ENCODE measurements at regions not wholly inside any gene's neighbourhood (a gene's known extent, or its start where the extent isn't known, plus 50 kb on each side); places are given as distances from the start of the nearest gene placed in this dataset.

DNA sequence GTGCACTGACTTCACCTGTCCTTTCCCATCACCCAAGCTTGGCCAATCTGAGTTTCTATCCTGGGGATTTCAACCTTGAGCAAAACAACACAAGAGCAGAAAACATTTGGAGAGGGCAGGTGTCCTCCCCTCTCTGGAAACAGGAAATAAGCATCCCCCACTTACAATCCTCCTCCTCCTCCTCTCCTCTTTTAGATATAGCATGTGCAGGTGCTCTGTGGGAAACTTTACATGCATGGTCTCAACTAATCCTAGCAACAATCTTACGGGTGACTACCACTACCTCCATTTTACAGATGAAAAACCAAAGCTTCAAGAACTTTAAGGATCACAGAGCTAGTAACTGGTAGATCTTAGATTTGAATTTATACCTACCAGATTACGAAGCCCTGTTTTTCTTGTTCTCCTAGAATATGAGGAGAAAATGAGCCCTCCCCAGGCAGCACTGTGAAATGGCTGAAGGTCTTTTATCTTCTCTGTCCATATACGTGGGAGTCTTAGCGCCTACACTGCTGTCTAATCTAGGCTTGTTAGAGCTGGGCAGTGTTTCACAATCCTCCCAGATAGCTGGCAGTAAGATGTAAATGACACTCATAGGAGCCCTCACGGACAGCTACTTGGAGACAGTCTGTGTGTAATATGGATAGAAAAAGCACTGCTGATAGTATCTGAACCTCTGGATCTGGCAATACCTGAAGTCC lies 301.2 kb upstream of the PROK2 start:
- Histone ChIP-seq H3K4me3 (ENCODE audit: low read depth, low read length) (no peak overlapping the region), H3K36me3 (ENCODE audit: control insufficient read depth, insufficient read depth, low read length) (no peaks in the 10 kb centered on the region), H3K27me3 (ENCODE audit: control insufficient read depth, insufficient read depth, low read length) (peaks cover 5% of the 10 kb centered on the region)
- TF ChIP-seq, protein P1, sequence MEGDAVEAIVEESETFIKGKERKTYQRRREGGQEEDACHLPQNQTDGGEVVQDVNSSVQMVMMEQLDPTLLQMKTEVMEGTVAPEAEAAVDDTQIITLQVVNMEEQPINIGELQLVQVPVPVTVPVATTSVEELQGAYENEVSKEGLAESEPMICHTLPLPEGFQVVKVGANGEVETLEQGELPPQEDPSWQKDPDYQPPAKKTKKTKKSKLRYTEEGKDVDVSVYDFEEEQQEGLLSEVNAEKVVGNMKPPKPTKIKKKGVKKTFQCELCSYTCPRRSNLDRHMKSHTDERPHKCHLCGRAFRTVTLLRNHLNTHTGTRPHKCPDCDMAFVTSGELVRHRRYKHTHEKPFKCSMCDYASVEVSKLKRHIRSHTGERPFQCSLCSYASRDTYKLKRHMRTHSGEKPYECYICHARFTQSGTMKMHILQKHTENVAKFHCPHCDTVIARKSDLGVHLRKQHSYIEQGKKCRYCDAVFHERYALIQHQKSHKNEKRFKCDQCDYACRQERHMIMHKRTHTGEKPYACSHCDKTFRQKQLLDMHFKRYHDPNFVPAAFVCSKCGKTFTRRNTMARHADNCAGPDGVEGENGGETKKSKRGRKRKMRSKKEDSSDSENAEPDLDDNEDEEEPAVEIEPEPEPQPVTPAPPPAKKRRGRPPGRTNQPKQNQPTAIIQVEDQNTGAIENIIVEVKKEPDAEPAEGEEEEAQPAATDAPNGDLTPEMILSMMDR (IDR thresholded peaks at IDR 0.05; ENCODE audit: insufficient read depth, low read length, poor library complexity, severe bottlenecking) = no peak
- no peak for DNase-seq (ENCODE audit: low read depth)

DNA sequence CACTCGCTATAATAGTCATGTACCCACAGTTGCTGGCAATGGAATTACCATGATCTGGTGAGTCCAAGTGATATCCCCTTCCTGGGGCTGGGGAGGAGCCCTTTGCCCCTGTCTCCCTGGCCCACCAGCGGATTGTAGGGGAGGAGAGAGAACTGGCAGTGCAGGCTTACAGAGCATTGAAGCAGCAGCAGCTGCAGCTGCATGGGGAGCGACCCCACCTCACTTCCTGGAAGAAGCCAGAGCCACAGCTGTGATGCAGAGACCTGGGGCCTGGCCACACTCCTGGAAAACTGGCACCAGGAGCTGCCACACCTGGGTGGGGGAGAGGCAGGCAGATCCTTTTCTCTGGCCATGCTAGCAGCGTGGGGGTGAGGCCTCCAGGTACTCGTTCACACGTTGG lies 300.1 kb upstream of the PROK2 start:
- no peak for DNase-seq (ENCODE audit: low read depth)
- TF ChIP-seq, protein P1 (IDR thresholded peaks at IDR 0.05; ENCODE audit: insufficient read depth, low read length, poor library complexity, severe bottlenecking) = no peak
- Histone ChIP-seq H3K4me3 (ENCODE audit: low read depth, low read length) (no peak overlapping the region), H3K36me3 (ENCODE audit: control insufficient read depth, insufficient read depth, low read length) (no peaks in the 10 kb centered on the region), H3K27me3 (ENCODE audit: control insufficient read depth, insufficient read depth, low read length) (no peaks in the 10 kb centered on the region)

DNA sequence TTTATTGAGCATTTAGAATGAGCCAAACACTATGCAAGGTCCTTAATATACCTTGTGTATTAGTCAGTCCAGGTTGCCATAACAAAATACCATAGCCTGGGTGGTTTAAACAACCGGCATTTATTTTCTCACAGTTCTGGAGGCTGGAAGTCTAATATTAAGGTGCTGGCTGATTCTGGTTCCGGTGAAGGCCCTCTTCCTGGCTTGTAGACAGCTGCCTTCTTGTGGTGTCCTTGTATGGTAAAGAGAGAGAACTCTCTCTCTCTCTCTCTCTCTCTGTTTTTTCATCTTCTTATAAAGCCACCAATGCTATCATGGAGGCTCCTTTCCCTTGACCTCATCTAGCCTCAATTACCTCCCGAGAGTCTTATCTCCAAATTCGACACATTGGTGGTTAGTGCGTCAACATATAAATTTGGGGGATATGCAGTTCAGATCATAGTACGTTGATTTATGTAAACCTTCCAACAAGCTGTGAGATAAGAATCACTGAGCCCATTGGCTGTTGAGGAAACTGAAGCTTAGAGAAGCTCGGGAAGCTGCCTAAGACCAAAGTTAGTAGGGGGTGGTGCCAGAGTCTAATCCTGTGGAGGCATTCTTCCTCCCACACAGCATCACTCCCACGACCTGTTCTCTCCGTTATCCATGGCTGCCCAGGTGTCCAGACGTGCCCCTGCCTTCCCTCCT lies 298.0 kb upstream of the PROK2 start:
- TF ChIP-seq, protein P1 (IDR thresholded peaks at IDR 0.05; ENCODE audit: insufficient read depth, low read length, poor library complexity, severe bottlenecking) = no peak
- Histone ChIP-seq H3K36me3 (ENCODE audit: control insufficient read depth, insufficient read depth, low read length) (no peaks in the 10 kb centered on the region), H3K4me3 (ENCODE audit: low read depth, low read length) (no peak overlapping the region), H3K27me3 (ENCODE audit: control insufficient read depth, insufficient read depth, low read length) (no peaks in the 10 kb centered on the region)
- DNase-seq (ENCODE audit: low read depth) = no peak

DNA sequence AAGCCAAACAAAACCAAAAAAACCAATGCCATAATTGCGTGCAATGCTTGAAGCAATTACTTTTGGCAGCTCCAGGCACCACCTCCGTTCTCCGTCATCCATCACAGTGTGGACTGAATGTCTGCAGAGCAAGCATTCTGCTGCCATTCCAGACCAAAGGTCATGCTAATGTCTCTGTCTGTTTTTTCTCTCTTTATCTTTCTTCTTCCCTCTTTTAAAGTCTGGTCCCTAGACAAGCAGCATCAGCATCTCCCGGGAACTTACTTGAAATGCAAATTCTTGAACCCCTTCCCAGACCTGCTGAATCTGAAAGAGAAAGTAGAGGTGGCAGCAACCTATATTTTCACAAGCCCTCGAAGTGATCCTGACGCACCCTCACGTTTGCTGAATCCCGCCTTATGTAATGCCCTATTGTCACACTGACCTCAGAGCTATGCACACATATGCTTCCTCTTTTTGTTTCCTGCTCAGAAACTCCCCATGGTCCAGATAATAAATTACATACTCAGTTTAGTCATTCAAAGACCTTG lies 297.3 kb upstream of the PROK2 start:
- no peaks in the 10 kb centered on the region for H3K27me3 ChIP-seq (ENCODE audit: control insufficient read depth, insufficient read depth, low read length)
- no peaks in the 10 kb centered on the region for H3K36me3 ChIP-seq (ENCODE audit: control insufficient read depth, insufficient read depth, low read length)
- H3K4me3 ChIP-seq (ENCODE audit: low read depth, low read length) = no peak overlapping the region
- no peak for DNase-seq (ENCODE audit: low read depth)
- TF ChIP-seq, protein P1 (IDR thresholded peaks at IDR 0.05; ENCODE audit: insufficient read depth, low read length, poor library complexity, severe bottlenecking) = no peak

DNA sequence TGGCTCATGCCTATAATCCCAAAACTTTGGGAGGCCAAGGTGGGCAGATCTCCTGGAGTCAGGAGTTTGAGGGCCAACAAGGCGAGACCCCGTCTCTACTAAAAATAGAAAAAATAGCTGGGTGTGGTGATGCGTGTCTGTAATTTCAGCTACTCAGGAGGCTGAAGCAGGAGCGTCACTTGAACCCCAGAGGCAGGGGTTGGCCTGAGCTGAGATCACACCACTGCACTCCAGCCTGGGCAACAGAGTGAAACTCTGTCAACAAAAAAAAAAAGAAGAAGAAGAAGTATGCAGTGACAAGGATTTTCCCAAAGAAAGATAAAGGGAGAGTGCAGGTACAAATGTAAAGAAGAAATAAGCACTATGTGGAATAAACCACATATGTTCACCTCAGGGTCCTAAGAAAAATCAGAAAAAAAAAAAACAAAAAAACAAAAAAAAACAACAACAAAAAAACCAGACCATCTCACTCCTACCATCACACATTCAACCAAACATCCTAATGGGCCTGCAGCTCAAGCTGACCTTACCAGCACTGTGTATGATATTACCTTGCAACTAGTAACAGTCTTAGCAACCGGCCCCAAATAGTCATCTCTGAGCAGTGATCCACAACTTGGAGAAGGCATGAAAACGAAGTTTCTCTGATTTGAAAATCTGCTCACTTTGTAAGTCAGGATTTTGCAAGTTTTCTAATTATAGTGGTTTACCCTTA lies 296.7 kb upstream of the PROK2 start:
- H3K27me3 ChIP-seq (ENCODE audit: control insufficient read depth, insufficient read depth, low read length) = no peaks in the 10 kb centered on the region
- H3K36me3 ChIP-seq (ENCODE audit: control insufficient read depth, insufficient read depth, low read length) = no peaks in the 10 kb centered on the region
- TF ChIP-seq, protein P1 (IDR thresholded peaks at IDR 0.05; ENCODE audit: insufficient read depth, low read length, poor library complexity, severe bottlenecking) = no peak
- H3K4me3 ChIP-seq (ENCODE audit: low read depth, low read length) = no peak overlapping the region
- DNase-seq (ENCODE audit: low read depth) = no peak

All from kidney epithelial cell (primary cell).